ENCODE measurements at regions not wholly inside any gene's neighbourhood (a gene's known extent, or its start where the extent isn't known, plus 50 kb on each side); places are given as distances from the start of the nearest gene placed in this dataset.

- ChIA-PET CTCF (interaction anchor here (4.9 kb wide), 1 partner anchor 12 kb away, joined by 23 read pairs; no protein-coding TSS in a partner anchor), POLR2A (interaction anchor here (1.0 kb wide), 1 partner anchor 8 kb away, joined by 3 read pairs; no protein-coding TSS in a partner anchor)
- no peak for DNase-seq (ENCODE audit: extremely low spot score)
- TF ChIP-seq LEF1 (IDR thresholded peaks at IDR 0.05; ENCODE audit: borderline replicate concordance) (no peak), ARNT (IDR thresholded peaks at IDR 0.05) (no peak), ELF4 (IDR thresholded peaks at IDR 0.05) (no peak), NFRKB (IDR thresholded peaks at IDR 0.05) (no peak), L3MBTL2 (conservative IDR thresholded peaks at IDR 0.05) (no peak), SUZ12 (IDR thresholded peaks at IDR 0.05) (no peak), ZNF384 (IDR thresholded peaks at IDR 0.05) (no peak), HDGF (IDR thresholded peaks at IDR 0.05; ENCODE audit: borderline replicate concordance) (no peak), PKNOX1 (IDR thresholded peaks at IDR 0.05) (no peak), SP1 (IDR thresholded peaks at IDR 0.05) (no peak), FOXA1 (IDR thresholded peaks at IDR 0.05) (no peak)
Measured at GRCh38 chr1:245054507-245055270, 100.1 kb upstream of the KIF26B start.

- ChIA-PET CTCF (interaction anchor here (4.9 kb wide), 1 partner anchor 12 kb away, joined by 23 read pairs; no protein-coding TSS in a partner anchor), POLR2A (no interaction called here)
- DNase-seq (ENCODE audit: extremely low spot score), result no peak
- TF ChIP-seq CTBP1 (IDR thresholded peaks at IDR 0.05; ENCODE audit: borderline replicate concordance), result no peak
- TF ChIP-seq FOXA1 (IDR thresholded peaks at IDR 0.05), result no peak
- TF ChIP-seq L3MBTL2 (conservative IDR thresholded peaks at IDR 0.05), result no peak
- no peak for TF ChIP-seq TARDBP (IDR thresholded peaks at IDR 0.05)
- no peak for TF ChIP-seq ARNT (IDR thresholded peaks at IDR 0.05)
- no peak for TF ChIP-seq LEF1 (IDR thresholded peaks at IDR 0.05; ENCODE audit: borderline replicate concordance)
- no peak for TF ChIP-seq HDGF (IDR thresholded peaks at IDR 0.05; ENCODE audit: borderline replicate concordance)
- no peak for TF ChIP-seq SP1 (IDR thresholded peaks at IDR 0.05)
- no peak for TF ChIP-seq ZNF384 (IDR thresholded peaks at IDR 0.05)
- no peak for TF ChIP-seq PKNOX1 (IDR thresholded peaks at IDR 0.05)
- TF ChIP-seq BHLHE40 (IDR thresholded peaks at IDR 0.05; ENCODE audit: borderline replicate concordance), result no peak
- no peak for TF ChIP-seq FOXM1 (IDR thresholded peaks at IDR 0.05; ENCODE audit: borderline replicate concordance)
- no peak for TF ChIP-seq NFRKB (IDR thresholded peaks at IDR 0.05)
- no peak for TF ChIP-seq FOXK2 (IDR thresholded peaks at IDR 0.05)
- TF ChIP-seq SUZ12 (IDR thresholded peaks at IDR 0.05), result no peak
- no peak for TF ChIP-seq ELF4 (IDR thresholded peaks at IDR 0.05)
Measured at GRCh38 chr1:245054105-245054504, 100.7 kb upstream of the KIF26B start.

GRCh38 chr1:245052258-245052657 lies 102.5 kb upstream of the KIF26B start:
- POLR2A ChIA-PET, result no interaction called here
- CTCF ChIA-PET, result interaction anchor here (0.8 to 2.4 kb wide), 2 partner anchors 9 to 205 kb away, joined by 3 to 13 read pairs; no protein-coding TSS in a partner anchor

GRCh38 chr1:245051349-245052221 lies 103.2 kb upstream of the KIF26B start:
- POLR2A ChIA-PET, result interaction anchor here (0.6 to 1.0 kb wide), 2 partner anchors 9 to 187 kb away, joined by 3 read pairs; no protein-coding TSS in a partner anchor
- CTCF ChIA-PET, result interaction anchor here (0.6 to 2.4 kb wide), 3 partner anchors 9 to 205 kb away, joined by 3 to 13 read pairs (median 5); no protein-coding TSS in a partner anchor
- no peak for DNase-seq (ENCODE audit: extremely low spot score)
- no peak for TF ChIP-seq ELF4 (IDR thresholded peaks at IDR 0.05)
- TF ChIP-seq SP1 (IDR thresholded peaks at IDR 0.05), result no peak
- no peak for TF ChIP-seq HDGF (IDR thresholded peaks at IDR 0.05; ENCODE audit: borderline replicate concordance)
- no peak for TF ChIP-seq PKNOX1 (IDR thresholded peaks at IDR 0.05)
- no peak for TF ChIP-seq FOXA1 (IDR thresholded peaks at IDR 0.05)
- TF ChIP-seq FOXM1 (IDR thresholded peaks at IDR 0.05; ENCODE audit: borderline replicate concordance), result no peak
- TF ChIP-seq FOXK2 (IDR thresholded peaks at IDR 0.05), result no peak

More at GRCh38 chr1:245052258-245052657, 102.5 kb upstream of the KIF26B start:
- DNase-seq (ENCODE audit: extremely low spot score), result no peak
- TF ChIP-seq PKNOX1 (IDR thresholded peaks at IDR 0.05), result no peak
- TF ChIP-seq NFRKB (IDR thresholded peaks at IDR 0.05), result no peak
- no peak for TF ChIP-seq TARDBP (IDR thresholded peaks at IDR 0.05)
- no peak for TF ChIP-seq SP1 (IDR thresholded peaks at IDR 0.05)
- no peak for TF ChIP-seq BHLHE40 (IDR thresholded peaks at IDR 0.05; ENCODE audit: borderline replicate concordance)
- TF ChIP-seq SUZ12 (IDR thresholded peaks at IDR 0.05), result no peak

GRCh38 chr1:245046769-245047168 lies 108.0 kb upstream of the KIF26B start:
- ChIA-PET POLR2A (interaction anchor here (0.8 to 1.0 kb wide), 4 partner anchors 8 to 211 kb away, joined by 3 read pairs; partner anchors contain the start of gene COX20), CTCF (interaction anchor here (0.6 to 1.1 kb wide), 3 partner anchors 26 to 211 kb away, joined by 3 to 5 read pairs (median 5); no protein-coding TSS in a partner anchor)
- no peak for DNase-seq (ENCODE audit: extremely low spot score)
- TF ChIP-seq CTBP1 (IDR thresholded peaks at IDR 0.05; ENCODE audit: borderline replicate concordance), result no peak
- TF ChIP-seq FOXM1 (IDR thresholded peaks at IDR 0.05; ENCODE audit: borderline replicate concordance), result no peak
- TF ChIP-seq ARNT (IDR thresholded peaks at IDR 0.05), result no peak
- TF ChIP-seq FOXA1 (IDR thresholded peaks at IDR 0.05), result no peak
- no peak for TF ChIP-seq BHLHE40 (IDR thresholded peaks at IDR 0.05; ENCODE audit: borderline replicate concordance)
- no peak for TF ChIP-seq FOXK2 (IDR thresholded peaks at IDR 0.05)
- TF ChIP-seq ELF4 (IDR thresholded peaks at IDR 0.05), result no peak
- TF ChIP-seq SP1 (IDR thresholded peaks at IDR 0.05), result no peak
- TF ChIP-seq L3MBTL2 (conservative IDR thresholded peaks at IDR 0.05), result no peak
- TF ChIP-seq NFRKB (IDR thresholded peaks at IDR 0.05), result no peak
- no peak for TF ChIP-seq SUZ12 (IDR thresholded peaks at IDR 0.05)
- TF ChIP-seq TARDBP (IDR thresholded peaks at IDR 0.05), result no peak

All from HEK293T (cell line).